ENCODE measurements at regions not wholly inside any gene's neighbourhood (a gene's known extent, or its start where the extent isn't known, plus 50 kb on each side); places are given as distances from the start of the nearest gene placed in this dataset.
A peak's percentile ranks its signal among the peaks of the same experiment; 100 is the strongest.

GRCh38 chr13:26498656-26499601 lies 58.6 kb upstream of the WASF3 start:
- no peak overlapping the region for H3K4me3 ChIP-seq
- no peaks in the 10 kb centered on the region for H3K36me3 ChIP-seq
- no peaks in the 10 kb centered on the region for H3K9me3 ChIP-seq
- 69 to 73% (median 71%) methylated on average over 14 of the region's 14 CpGs for WGBS, 5 donors
- intact Hi-C loops (cut with DNase I; ENCODE audit: low total_unique reads): loop anchor here (5.0 to 10.0 kb wide), 2 partner anchors 317 to 924 kb away; no protein-coding TSS in a partner anchor
- no peak for DNase-seq
- TF ChIP-seq POLR2AphosphoS5 (IDR thresholded peaks at IDR 0.05): no peak
- H3K27ac ChIP-seq: no peak overlapping the region
- H3K4me1 ChIP-seq: peaks cover 0 to 18% (median 7%) of the 10 kb centered on the region in 6 donors
- H3K27me3 ChIP-seq (replicated peaks in 1 of 7): peaks cover 0 to 29% (median 0%) of the 10 kb centered on the region in 7 donors

GRCh38 chr13:26500618-26501320 lies 56.7 kb upstream of the WASF3 start:
- H3K27me3 ChIP-seq (replicated peaks in 1 of 7): peaks cover 0 to 33% (median 0%) of the 10 kb centered on the region in 7 donors
- WGBS, 5 donors: 57 to 64% (median 60%) methylated on average over 14 to 15 of the region's 15 CpGs
- TF ChIP-seq CTCF (IDR thresholded peaks at IDR 0.05 in 8 of 11, conservative IDR thresholded peaks at IDR 0.05 in 3 of 11): no peak
- no peak for TF ChIP-seq POLR2A (IDR thresholded peaks at IDR 0.05)
- TF ChIP-seq POLR2AphosphoS5 (IDR thresholded peaks at IDR 0.05): no peak
- H3K4me3 ChIP-seq: no peak overlapping the region
- peaks cover 0 to 18% (median 7%) of the 10 kb centered on the region in 6 donors for H3K4me1 ChIP-seq
- no peak for DNase-seq
- no peaks in the 10 kb centered on the region for H3K36me3 ChIP-seq
- intact Hi-C loops (cut with DNase I; ENCODE audit: low total_unique reads): no loop called here
- peak overlapping the region in 1 of 8 donors; percentile 7 for H3K27ac ChIP-seq
- no peaks in the 10 kb centered on the region for H3K9me3 ChIP-seq

GRCh38 chr13:26501641-26502040 lies 55.8 kb upstream of the WASF3 start:
- WGBS, 5 donors: 39 to 71% (median 56%) methylated on average over 8 of the region's 8 CpGs
- H3K36me3 ChIP-seq: no peaks in the 10 kb centered on the region
- peaks cover 0 to 40% (median 0%) of the 10 kb centered on the region in 7 donors for H3K27me3 ChIP-seq (replicated peaks in 1 of 7)
- H3K4me1 ChIP-seq: peaks cover 0 to 16% (median 7%) of the 10 kb centered on the region in 6 donors
- DNase-seq: no peak
- TF ChIP-seq CTCF (IDR thresholded peaks at IDR 0.05 in 8 of 11, conservative IDR thresholded peaks at IDR 0.05 in 3 of 11) (no peak), POLR2AphosphoS5 (IDR thresholded peaks at IDR 0.05) (no peak), POLR2A (IDR thresholded peaks at IDR 0.05) (no peak)
- intact Hi-C loops (cut with DNase I; ENCODE audit: low total_unique reads): no loop called here
- H3K27ac ChIP-seq: peak overlapping the region in 1 of 8 donors; percentile 7
- no peaks in the 10 kb centered on the region for H3K9me3 ChIP-seq
- H3K4me3 ChIP-seq: no peak overlapping the region

GRCh38 chr13:26502826-26503225 lies 54.7 kb upstream of the WASF3 start:
- Histone ChIP-seq H3K9me3 (no peaks in the 10 kb centered on the region), H3K4me3 (no peak overlapping the region), H3K4me1 (peaks cover 0 to 13% (median 7%) of the 10 kb centered on the region in 6 donors), H3K27me3 (replicated peaks in 1 of 7) (peaks cover 0 to 32% (median 0%) of the 10 kb centered on the region in 7 donors), H3K27ac (no peak overlapping the region), H3K36me3 (no peaks in the 10 kb centered on the region)
- TF ChIP-seq POLR2AphosphoS5 (IDR thresholded peaks at IDR 0.05) (no peak), POLR2A (IDR thresholded peaks at IDR 0.05) (no peak), CTCF (IDR thresholded peaks at IDR 0.05 in 8 of 11, conservative IDR thresholded peaks at IDR 0.05 in 3 of 11) (no peak)
- DNase-seq: no peak
- 19 to 31% (median 22%) methylated on average over 12 of the region's 12 CpGs for WGBS, 5 donors
- intact Hi-C loops (cut with DNase I; ENCODE audit: low total_unique reads): no loop called here
